ENCODE measurements at regions not wholly inside any gene's neighbourhood (a gene's known extent, or its start where the extent isn't known, plus 50 kb on each side); places are given as distances from the start of the nearest gene placed in this dataset.

- no peak for ATAC-seq
- 3% methylated on average over 5 of the region's 5 CpGs for WGBS (ENCODE audit: missing lambda C conversion rate)
- DNase-seq (ENCODE audit: low read depth in 1 of 2, low spot score in 1 of 2), result no peak
- H3K4me1 ChIP-seq, result no peaks in the 10 kb centered on the region
- H3K27ac ChIP-seq, result no peak overlapping the region
- POLR2A ChIA-PET, result no interaction called here
- FAIRE-seq, result no peak
- TF ChIP-seq FOSL2 (IDR thresholded peaks at IDR 0.05) (no peak), FOSL2 (CRISPR knock-in tag; IDR thresholded peaks at IDR 0.05) (no peak), NR3C1 (IDR thresholded peaks at IDR 0.05) (no peak), CBX8 (IDR thresholded peaks at IDR 0.05) (no peak), HOXB5 (CRISPR knock-in tag; IDR thresholded peaks at IDR 0.05) (no peak), TFCP2L1 (CRISPR knock-in tag; IDR thresholded peaks at IDR 0.05) (no peak), EHMT2 (IDR thresholded peaks at IDR 0.05; ENCODE audit: low read depth) (no peak), GATA3 (IDR thresholded peaks at IDR 0.05; ENCODE audit: borderline replicate concordance) (no peak), CHD4 (IDR thresholded peaks at IDR 0.05; ENCODE audit: borderline replicate concordance) (no peak), PHF8 (IDR thresholded peaks at IDR 0.05; ENCODE audit: borderline replicate concordance, low read depth) (no peak), EP300 (IDR thresholded peaks at IDR 0.05) (no peak), TP53 (CRISPR knock-in tag; IDR thresholded peaks at IDR 0.05) (no peak)
- TF ChIP-seq, protein P1, sequence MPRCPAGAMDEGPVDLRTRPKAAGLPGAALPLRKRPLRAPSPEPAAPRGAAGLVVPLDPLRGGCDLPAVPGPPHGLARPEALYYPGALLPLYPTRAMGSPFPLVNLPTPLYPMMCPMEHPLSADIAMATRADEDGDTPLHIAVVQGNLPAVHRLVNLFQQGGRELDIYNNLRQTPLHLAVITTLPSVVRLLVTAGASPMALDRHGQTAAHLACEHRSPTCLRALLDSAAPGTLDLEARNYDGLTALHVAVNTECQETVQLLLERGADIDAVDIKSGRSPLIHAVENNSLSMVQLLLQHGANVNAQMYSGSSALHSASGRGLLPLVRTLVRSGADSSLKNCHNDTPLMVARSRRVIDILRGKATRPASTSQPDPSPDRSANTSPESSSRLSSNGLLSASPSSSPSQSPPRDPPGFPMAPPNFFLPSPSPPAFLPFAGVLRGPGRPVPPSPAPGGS (IDR thresholded peaks at IDR 0.05), result no peak
- H3K4me3 ChIP-seq, result no peak overlapping the region
- CTCF ChIA-PET, result no interaction called here
- H3K9me3 ChIP-seq, result no peaks in the 10 kb centered on the region; the same call in 1 of the 3 replicates
- no peak overlapping the region for H3K4me2 ChIP-seq
These were observed 253.9 kb downstream of the SPATA31D1 start for GRCh38 chr9:82242285-82242963.

- ATAC-seq, result no peak
- H3K9me3 ChIP-seq, result no peaks in the 10 kb centered on the region; the same call in 1 of the 3 replicates
- H3K4me2 ChIP-seq, result no peak overlapping the region
- no peak for TF ChIP-seq HDAC2 (IDR thresholded peaks at IDR 0.05)
- TF ChIP-seq SMC3 (IDR thresholded peaks at IDR 0.05), result no peak
- TF ChIP-seq HOXB13 (CRISPR knock-in tag; IDR thresholded peaks at IDR 0.05; ENCODE audit: low read depth), result no peak
- TF ChIP-seq FOXS1 (CRISPR knock-in tag; IDR thresholded peaks at IDR 0.05), result no peak
- no peak for TF ChIP-seq EHMT2 (IDR thresholded peaks at IDR 0.05; ENCODE audit: low read depth)
- FAIRE-seq, result no peak
- WGBS (ENCODE audit: missing lambda C conversion rate), result 78% methylated on average over 1 of the region's 1 CpG
- no peak overlapping the region for H3K27ac ChIP-seq
- H3K4me1 ChIP-seq, result no peaks in the 10 kb centered on the region
- no peak for DNase-seq (ENCODE audit: low read depth in 1 of 2, low spot score in 1 of 2)
- CTCF ChIA-PET, result interaction anchor here (0.9 kb wide), 1 partner anchor 11 kb away, joined by 3 read pairs; no protein-coding TSS in a partner anchor
- POLR2A ChIA-PET, result no interaction called here
- no peak overlapping the region for H3K4me3 ChIP-seq
These were observed 258.7 kb downstream of the SPATA31D1 start for GRCh38 chr9:82247318-82247717.

GRCh38 chr9:82252116-82252515 lies 263.5 kb downstream of the SPATA31D1 start:
- Histone ChIP-seq H3K9me3 (no peaks in the 10 kb centered on the region), H3K27ac (no peak overlapping the region), H3K4me2 (no peak overlapping the region), H3K4me1 (no peaks in the 10 kb centered on the region), H3K4me3 (no peak overlapping the region)
- DNase-seq (ENCODE audit: low read depth in 1 of 2, low spot score in 1 of 2), result no peak
- FAIRE-seq, result no peak
- ATAC-seq, result no peak
- CTCF ChIA-PET, result no interaction called here
- TF ChIP-seq NR3C1 (IDR thresholded peaks at IDR 0.05) (no peak), ZFP36 (IDR thresholded peaks at IDR 0.05; ENCODE audit: borderline replicate concordance, partially characterized antibody) (no peak), ZC3H11A (IDR thresholded peaks at IDR 0.05) (no peak), RCOR1 (IDR thresholded peaks at IDR 0.05; ENCODE audit: low read depth, low read length) (no peak), RNF2 (IDR thresholded peaks at IDR 0.05; ENCODE audit: borderline replicate concordance, low read depth) (no peak), TFCP2L1 (CRISPR knock-in tag; IDR thresholded peaks at IDR 0.05) (no peak), CBX2 (IDR thresholded peaks at IDR 0.05; ENCODE audit: borderline replicate concordance, low read depth) (no peak), HOXA7 (CRISPR knock-in tag; IDR thresholded peaks at IDR 0.05) (no peak), MAFK (IDR thresholded peaks at IDR 0.05; ENCODE audit: partially characterized antibody) (no peak), EHF (CRISPR knock-in tag; IDR thresholded peaks at IDR 0.05) (no peak), KDM1A (IDR thresholded peaks at IDR 0.05; ENCODE audit: low read depth) (no peak), TP53 (CRISPR knock-in tag; IDR thresholded peaks at IDR 0.05) (no peak), HDAC2 (IDR thresholded peaks at IDR 0.05) (no peak)
- TF ChIP-seq, protein P2, sequence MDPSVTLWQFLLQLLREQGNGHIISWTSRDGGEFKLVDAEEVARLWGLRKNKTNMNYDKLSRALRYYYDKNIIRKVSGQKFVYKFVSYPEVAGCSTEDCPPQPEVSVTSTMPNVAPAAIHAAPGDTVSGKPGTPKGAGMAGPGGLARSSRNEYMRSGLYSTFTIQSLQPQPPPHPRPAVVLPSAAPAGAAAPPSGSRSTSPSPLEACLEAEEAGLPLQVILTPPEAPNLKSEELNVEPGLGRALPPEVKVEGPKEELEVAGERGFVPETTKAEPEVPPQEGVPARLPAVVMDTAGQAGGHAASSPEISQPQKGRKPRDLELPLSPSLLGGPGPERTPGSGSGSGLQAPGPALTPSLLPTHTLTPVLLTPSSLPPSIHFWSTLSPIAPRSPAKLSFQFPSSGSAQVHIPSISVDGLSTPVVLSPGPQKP (IDR thresholded peaks at IDR 0.05; ENCODE audit: low read depth, low read length), result no peak
- TF ChIP-seq, protein P3, sequence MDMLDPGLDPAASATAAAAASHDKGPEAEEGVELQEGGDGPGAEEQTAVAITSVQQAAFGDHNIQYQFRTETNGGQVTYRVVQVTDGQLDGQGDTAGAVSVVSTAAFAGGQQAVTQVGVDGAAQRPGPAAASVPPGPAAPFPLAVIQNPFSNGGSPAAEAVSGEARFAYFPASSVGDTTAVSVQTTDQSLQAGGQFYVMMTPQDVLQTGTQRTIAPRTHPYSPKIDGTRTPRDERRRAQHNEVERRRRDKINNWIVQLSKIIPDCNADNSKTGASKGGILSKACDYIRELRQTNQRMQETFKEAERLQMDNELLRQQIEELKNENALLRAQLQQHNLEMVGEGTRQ (IDR thresholded peaks at IDR 0.05), result no peak
- TF ChIP-seq, protein P1 (IDR thresholded peaks at IDR 0.05), result no peak
- POLR2A ChIA-PET, result no interaction called here

All from A549 (cell line).